ENCODE measurements at regions not wholly inside any gene's neighbourhood (a gene's known extent, or its start where the extent isn't known, plus 50 kb on each side); places are given as distances from the start of the nearest gene placed in this dataset.

DNA sequence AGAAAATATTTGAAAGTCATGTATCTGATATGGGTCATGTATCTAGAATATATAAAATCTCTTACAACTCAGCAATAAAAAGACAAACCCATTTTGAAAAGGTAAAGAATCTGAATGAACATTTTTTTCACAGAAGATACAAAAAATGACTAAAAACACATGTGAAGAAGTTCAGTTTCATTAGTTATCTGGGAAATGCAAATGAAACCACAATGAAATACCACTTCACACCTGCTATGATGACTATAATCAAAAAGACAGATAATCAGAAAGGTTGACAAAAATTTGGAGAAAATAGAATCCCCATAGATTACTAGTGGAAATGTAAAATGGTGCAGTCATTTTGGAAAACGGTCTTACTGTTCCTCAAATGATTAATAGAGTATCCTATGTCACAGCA is 631.0 kb downstream of the MRPL39 start:
- no peak overlapping the region for H3K9ac ChIP-seq (replicated peaks; ENCODE audit: extremely low read depth, insufficient read depth, low read length)
- H3K4me3 ChIP-seq (replicated peaks in 1 of 3; ENCODE audit: insufficient read depth in 1 of 3, low read depth in 1 of 3, low read length in 3 of 3), result no peak overlapping the region
- no peak overlapping the region for H2AFZ ChIP-seq (ENCODE audit: low read depth, low read length)
- intact Hi-C loops (cut with micrococcal nuclease), result no loop called here
- no peaks in the 10 kb centered on the region for H3K4me1 ChIP-seq (ENCODE audit: control insufficient read depth, extremely low read depth, insufficient read depth, low read length)
- CTCF ChIA-PET, result no interaction called here
- TF ChIP-seq, protein P1, sequence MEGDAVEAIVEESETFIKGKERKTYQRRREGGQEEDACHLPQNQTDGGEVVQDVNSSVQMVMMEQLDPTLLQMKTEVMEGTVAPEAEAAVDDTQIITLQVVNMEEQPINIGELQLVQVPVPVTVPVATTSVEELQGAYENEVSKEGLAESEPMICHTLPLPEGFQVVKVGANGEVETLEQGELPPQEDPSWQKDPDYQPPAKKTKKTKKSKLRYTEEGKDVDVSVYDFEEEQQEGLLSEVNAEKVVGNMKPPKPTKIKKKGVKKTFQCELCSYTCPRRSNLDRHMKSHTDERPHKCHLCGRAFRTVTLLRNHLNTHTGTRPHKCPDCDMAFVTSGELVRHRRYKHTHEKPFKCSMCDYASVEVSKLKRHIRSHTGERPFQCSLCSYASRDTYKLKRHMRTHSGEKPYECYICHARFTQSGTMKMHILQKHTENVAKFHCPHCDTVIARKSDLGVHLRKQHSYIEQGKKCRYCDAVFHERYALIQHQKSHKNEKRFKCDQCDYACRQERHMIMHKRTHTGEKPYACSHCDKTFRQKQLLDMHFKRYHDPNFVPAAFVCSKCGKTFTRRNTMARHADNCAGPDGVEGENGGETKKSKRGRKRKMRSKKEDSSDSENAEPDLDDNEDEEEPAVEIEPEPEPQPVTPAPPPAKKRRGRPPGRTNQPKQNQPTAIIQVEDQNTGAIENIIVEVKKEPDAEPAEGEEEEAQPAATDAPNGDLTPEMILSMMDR (IDR thresholded peaks at IDR 0.05; ENCODE audit: extremely low read depth in 1 of 2, insufficient read depth in 1 of 2, low read depth in 1 of 2, low read length in 2 of 2), result no peak
- no peak for TF ChIP-seq JUN (IDR thresholded peaks at IDR 0.05; ENCODE audit: borderline replicate concordance, insufficient read depth, insufficient read length, low read depth)
- no peak for TF ChIP-seq POLR2AphosphoS5 (IDR thresholded peaks at IDR 0.05; ENCODE audit: insufficient read depth, low read depth, low read length)
- TF ChIP-seq GATA2 (IDR thresholded peaks at IDR 0.05; ENCODE audit: insufficient read depth, insufficient read length, low read depth, low read length), result no peak
- no peak for TF ChIP-seq MYC (IDR thresholded peaks at IDR 0.05; ENCODE audit: low read depth, low read length)
- no peak for TF ChIP-seq EZH2 (IDR thresholded peaks at IDR 0.05; ENCODE audit: borderline replicate concordance, low read depth, low read length, severe bottlenecking)
- TF ChIP-seq FOS (IDR thresholded peaks at IDR 0.05; ENCODE audit: borderline replicate concordance, insufficient read depth, low read length), result no peak
- TF ChIP-seq POLR2A (IDR thresholded peaks at IDR 0.05; ENCODE audit: low read depth, low read length), result no peak
- TF ChIP-seq, protein P2, sequence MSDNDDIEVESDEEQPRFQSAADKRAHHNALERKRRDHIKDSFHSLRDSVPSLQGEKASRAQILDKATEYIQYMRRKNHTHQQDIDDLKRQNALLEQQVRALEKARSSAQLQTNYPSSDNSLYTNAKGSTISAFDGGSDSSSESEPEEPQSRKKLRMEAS (IDR thresholded peaks at IDR 0.05; ENCODE audit: insufficient read depth, insufficient read length), result no peak
- H4K20me1 ChIP-seq (replicated peaks; ENCODE audit: control insufficient read depth, extremely low read depth, insufficient read depth, low read length), result no peaks in the 10 kb centered on the region
- DNase-seq (ENCODE audit: low read depth, low spot score), result no peak
- no peaks in the 10 kb centered on the region for H3K9me3 ChIP-seq (replicated peaks; ENCODE audit: control insufficient read depth, insufficient read depth, low read length)
- no TSS peak for BruUV-seq (replicated peaks)
- H3K36me3 ChIP-seq (ENCODE audit: control insufficient read depth in 2 of 2, extremely low read depth in 1 of 2, insufficient read depth in 2 of 2, low read length in 2 of 2), result no peaks in the 10 kb centered on the region
- no peaks in the 10 kb centered on the region for H3K9me1 ChIP-seq (replicated peaks; ENCODE audit: control insufficient read depth, extremely low read depth, insufficient read depth, low read length)
- no peak for FAIRE-seq
- no peak overlapping the region for H3K27ac ChIP-seq (ENCODE audit: insufficient read depth, low read depth, low read length)
- no peaks in the 10 kb centered on the region for H3K79me2 ChIP-seq (ENCODE audit: control insufficient read depth, insufficient read depth, low read length)
- no peak overlapping the region for H3K4me2 ChIP-seq (ENCODE audit: insufficient read depth, low read length)
- POLR2A ChIA-PET, result no interaction called here
- H3K27me3 ChIP-seq (ENCODE audit: control insufficient read depth in 2 of 2, insufficient read depth in 2 of 2, low read length in 2 of 2), result no peaks in the 10 kb centered on the region
- dilution Hi-C loops (cut with MboI; ENCODE audit: extremely low pct_ligation_motif_present, low sequenced_read_pairs), result no loop called here

Data from endothelial cell of umbilical vein (primary cell).